ENCODE measurements at regions not wholly inside any gene's neighbourhood (a gene's known extent, or its start where the extent isn't known, plus 50 kb on each side); places are given as distances from the start of the nearest gene placed in this dataset.

DNA sequence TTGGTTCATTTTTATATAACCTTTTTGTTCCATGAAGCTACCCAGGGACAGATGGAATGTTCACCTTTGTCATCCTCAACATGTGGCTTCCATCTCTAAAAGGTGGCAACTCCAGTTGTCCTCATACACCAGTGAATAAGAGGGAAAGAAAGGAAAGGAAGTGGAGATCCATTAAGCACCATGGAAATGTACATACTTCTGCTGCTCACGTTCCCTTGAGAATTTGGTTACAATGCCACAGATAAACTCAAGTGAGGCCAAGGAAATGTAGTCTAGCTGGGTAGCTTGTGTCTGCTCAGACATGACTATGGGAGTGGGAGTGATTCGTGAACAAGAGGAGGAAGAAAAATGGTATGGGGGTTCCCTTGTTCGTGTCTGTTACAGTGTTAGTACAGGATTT lies 237.1 kb upstream of the FAM3C start:
- Histone ChIP-seq H3K27me3 (ENCODE audit: control insufficient read depth, insufficient read depth, low read length) (no peaks in the 10 kb centered on the region), H3K9ac (ENCODE audit: low read length in 3 of 3) (no peak overlapping the region), H3K27ac (ENCODE audit: low read depth in 2 of 2, low read length in 2 of 2) (no peak overlapping the region), H3K36me3 (ENCODE audit: control insufficient read depth in 2 of 3, insufficient read depth in 3 of 3, low read length in 3 of 3) (no peaks in the 10 kb centered on the region), H3K4me1 (ENCODE audit: control insufficient read depth in 2 of 3, insufficient read depth in 2 of 3, low read depth in 1 of 3, low read length in 3 of 3) (no peaks in the 10 kb centered on the region), H3K9me3 (ENCODE audit: control insufficient read depth in 2 of 3, insufficient read depth in 1 of 3, low read length in 3 of 3) (no peaks in the 10 kb centered on the region), H3K4me3 (ENCODE audit: low read length in 3 of 3) (no peak overlapping the region)
- no peak for TF ChIP-seq CTCF (IDR thresholded peaks at IDR 0.05; ENCODE audit: borderline replicate concordance, extremely low read depth, insufficient read depth)
- no peak for DNase-seq
- no peak for FAIRE-seq
- intact Hi-C loops (cut with DNase I): no loop called here

GRCh38 chr7:121624958-121625357 lies 228.8 kb upstream of the FAM3C start:
- no peaks in the 10 kb centered on the region for H3K36me3 ChIP-seq (ENCODE audit: control insufficient read depth in 2 of 3, insufficient read depth in 3 of 3, low read length in 3 of 3)
- no peaks in the 10 kb centered on the region for H3K9me3 ChIP-seq (ENCODE audit: control insufficient read depth in 2 of 3, insufficient read depth in 1 of 3, low read length in 3 of 3)
- FAIRE-seq: no peak
- H3K27ac ChIP-seq (ENCODE audit: low read depth in 2 of 2, low read length in 2 of 2): no peak overlapping the region
- TF ChIP-seq CTCF (IDR thresholded peaks at IDR 0.05; ENCODE audit: borderline replicate concordance, extremely low read depth, insufficient read depth): no peak
- no peak overlapping the region for H3K9ac ChIP-seq (ENCODE audit: low read length in 3 of 3)
- no peak overlapping the region for H3K4me3 ChIP-seq (ENCODE audit: low read length in 3 of 3)
- DNase-seq: no peak
- H3K4me1 ChIP-seq (ENCODE audit: control insufficient read depth in 2 of 3, insufficient read depth in 2 of 3, low read depth in 1 of 3, low read length in 3 of 3): no peaks in the 10 kb centered on the region
- H3K27me3 ChIP-seq (ENCODE audit: control insufficient read depth, insufficient read depth, low read length): no peaks in the 10 kb centered on the region
- intact Hi-C loops (cut with DNase I): no loop called here

- Histone ChIP-seq H3K4me3 (ENCODE audit: low read length in 3 of 3) (no peak overlapping the region), H3K9ac (ENCODE audit: low read length in 3 of 3) (no peak overlapping the region), H3K36me3 (ENCODE audit: control insufficient read depth in 2 of 3, insufficient read depth in 3 of 3, low read length in 3 of 3) (no peaks in the 10 kb centered on the region), H3K27ac (ENCODE audit: low read depth in 2 of 2, low read length in 2 of 2) (no peak overlapping the region), H3K4me1 (ENCODE audit: control insufficient read depth in 2 of 3, insufficient read depth in 2 of 3, low read depth in 1 of 3, low read length in 3 of 3) (no peaks in the 10 kb centered on the region), H3K9me3 (ENCODE audit: control insufficient read depth in 2 of 3, insufficient read depth in 1 of 3, low read length in 3 of 3) (no peaks in the 10 kb centered on the region), H3K27me3 (ENCODE audit: control insufficient read depth, insufficient read depth, low read length) (no peaks in the 10 kb centered on the region)
- intact Hi-C loops (cut with DNase I): no loop called here
- DNase-seq (no peak), FAIRE-seq (no peak)
- no peak for TF ChIP-seq CTCF (IDR thresholded peaks at IDR 0.05; ENCODE audit: borderline replicate concordance, extremely low read depth, insufficient read depth)
Measured at GRCh38 chr7:121623130-121623872, 227.2 kb upstream of the FAM3C start.

- FAIRE-seq (no peak), DNase-seq (no peak)
- H3K27me3 ChIP-seq (ENCODE audit: control insufficient read depth, insufficient read depth, low read length): no peaks in the 10 kb centered on the region
- no peaks in the 10 kb centered on the region for H3K36me3 ChIP-seq (ENCODE audit: control insufficient read depth in 2 of 3, insufficient read depth in 3 of 3, low read length in 3 of 3)
- no peak overlapping the region for H3K4me3 ChIP-seq (ENCODE audit: low read length in 3 of 3)
- TF ChIP-seq CTCF (IDR thresholded peaks at IDR 0.05; ENCODE audit: borderline replicate concordance, extremely low read depth, insufficient read depth): no peak
- no peaks in the 10 kb centered on the region for H3K9me3 ChIP-seq (ENCODE audit: control insufficient read depth in 2 of 3, insufficient read depth in 1 of 3, low read length in 3 of 3)
- no peaks in the 10 kb centered on the region for H3K4me1 ChIP-seq (ENCODE audit: control insufficient read depth in 2 of 3, insufficient read depth in 2 of 3, low read depth in 1 of 3, low read length in 3 of 3)
- intact Hi-C loops (cut with DNase I): no loop called here
- H3K27ac ChIP-seq (ENCODE audit: low read depth in 2 of 2, low read length in 2 of 2): no peak overlapping the region
- H3K9ac ChIP-seq (ENCODE audit: low read length in 3 of 3): no peak overlapping the region
Measured at GRCh38 chr7:121621937-121622336, 225.8 kb upstream of the FAM3C start.
